GM08714 (cell line): ENCODE measurements at regions not wholly inside any gene's neighbourhood (a gene's known extent, or its start where the extent isn't known, plus 50 kb on each side); places are given as distances from the start of the nearest gene placed in this dataset.
"Not testable (repeated sequence)": the region's sequence is repeated elsewhere in the genome, so short reads cannot be mapped to it uniquely, and the experiment has no call there.

Experiments used
- H3K4me3 ChIP-seq: fragments of 200-500 bp; sonication (Bioruptor generic); 2 replicates; pipeline ENCODE4 v1.5.1; 2014; ENCODE audit warnings: mild to moderate bottlenecking, low read length, inconsistent platforms
- ZNF274 ChIP-seq: IDR thresholded peaks from 2 replicates; pipeline ENCODE4 v1.6.1; 2012; ENCODE audit warnings: mild to moderate bottlenecking, low read depth, low read length

GRCh38 chr14:89480278-89480677 is 63.2 kb upstream of the FOXN3 start:
- no peak overlapping the region for H3K4me3 ChIP-seq
- TF ChIP-seq ZNF274 = no peak

- no peak overlapping the region for H3K4me3 ChIP-seq
- TF ChIP-seq ZNF274 = no peak
Observed at GRCh38 chr14:89479802-89480201, 62.8 kb upstream of the FOXN3 start.

GRCh38 chr14:89477391-89477790 is 60.4 kb upstream of the FOXN3 start:
- no peak overlapping the region for H3K4me3 ChIP-seq
- TF ChIP-seq ZNF274 = no peak

GRCh38 chr14:89476354-89476896 is 59.4 kb upstream of the FOXN3 start:
- H3K4me3 ChIP-seq = no peak overlapping the region
- TF ChIP-seq ZNF274 = no peak

- H3K4me3 ChIP-seq = no peak overlapping the region
- TF ChIP-seq ZNF274 = no peak
Observed at GRCh38 chr14:89474464-89474863, 57.4 kb upstream of the FOXN3 start.

- H3K4me3 ChIP-seq = no peak overlapping the region
- no peak for TF ChIP-seq ZNF274
Observed at GRCh38 chr14:89473989-89474388, 57.0 kb upstream of the FOXN3 start.

- TF ChIP-seq ZNF274 = no peak
- no peak overlapping the region for H3K4me3 ChIP-seq
Observed at GRCh38 chr14:89473569-89473968, 56.5 kb upstream of the FOXN3 start.

GRCh38 chr14:89470401-89470800 is 53.4 kb upstream of the FOXN3 start:
- TF ChIP-seq ZNF274 = no peak
- H3K4me3 ChIP-seq = no peak overlapping the region

- no peak for TF ChIP-seq ZNF274
- no peak overlapping the region for H3K4me3 ChIP-seq
Observed at GRCh38 chr14:89469210-89470198, 52.5 kb upstream of the FOXN3 start.

GRCh38 chr14:89468566-89468965 is 51.5 kb upstream of the FOXN3 start:
- no peak for TF ChIP-seq ZNF274
- no peak overlapping the region for H3K4me3 ChIP-seq

- not testable (repeated sequence) for H3K4me3 ChIP-seq
Observed at GRCh38 chr14:89468030-89468429, 51.0 kb upstream of the FOXN3 start.

- H3K4me3 ChIP-seq = no peak overlapping the region
Observed at GRCh38 chr14:89466944-89467343, 49.9 kb upstream of the FOXN3 start.

More at GRCh38 chr14:89466944-89467343, 49.9 kb upstream of the FOXN3 start:
- no peak for TF ChIP-seq ZNF274
